ENCODE measurements at regions not wholly inside any gene's neighbourhood (a gene's known extent, or its start where the extent isn't known, plus 50 kb on each side); places are given as distances from the start of the nearest gene placed in this dataset.

- TF ChIP-seq CTCF (conservative IDR thresholded peaks at IDR 0.05; ENCODE audit: low read length) = no peak
- no peak for TF ChIP-seq EZH2phosphoT487 (IDR thresholded peaks at IDR 0.05; ENCODE audit: borderline replicate concordance)
These were observed 69.7 kb upstream of the DCBLD2 start for GRCh38 chr3:98971169-98971681.
